HEK293T (cell line): ENCODE measurements at regions not wholly inside any gene's neighbourhood (a gene's known extent, or its start where the extent isn't known, plus 50 kb on each side); places are given as distances from the start of the nearest gene placed in this dataset.
"Not testable (repeated sequence)": the region's sequence is repeated elsewhere in the genome, so short reads cannot be mapped to it uniquely, and the experiment has no call there.

Experiments
- BHLHE40 ChIP-seq: fragments of 450-650 bp; IDR thresholded peaks from 2 replicates; pipeline ENCODE4 v1.6.1; 2016; ENCODE audit warnings: mild to moderate bottlenecking, moderate library complexity, borderline replicate concordance
- FOXA1 ChIP-seq: fragments of 450-650 bp; IDR thresholded peaks from 2 replicates; pipeline ENCODE4 v1.6.1; 2016; ENCODE audit warnings: mild to moderate bottlenecking
- FOXK2 ChIP-seq: fragments of 450-650 bp; IDR thresholded peaks from 2 replicates; pipeline ENCODE4 v1.6.1; 2016; ENCODE audit warnings: mild to moderate bottlenecking
- HDGF ChIP-seq: fragments of 450-650 bp; IDR thresholded peaks from 2 replicates; pipeline ENCODE4 v1.6.1; 2017; ENCODE audit warnings: antibody characterized with exemption, borderline replicate concordance
- L3MBTL2 ChIP-seq: fragments of 450-650 bp; conservative IDR thresholded peaks from 2 replicates; pipeline ENCODE4 v1.6.1; 2016; ENCODE audit warnings: mild to moderate bottlenecking
- SP1 ChIP-seq: fragments of 450-650 bp; IDR thresholded peaks from 2 replicates; pipeline ENCODE4 v1.6.1; 2017
- TARDBP ChIP-seq: fragments of 450-650 bp; IDR thresholded peaks from 2 replicates; pipeline ENCODE4 v1.6.1; 2016

DNA sequence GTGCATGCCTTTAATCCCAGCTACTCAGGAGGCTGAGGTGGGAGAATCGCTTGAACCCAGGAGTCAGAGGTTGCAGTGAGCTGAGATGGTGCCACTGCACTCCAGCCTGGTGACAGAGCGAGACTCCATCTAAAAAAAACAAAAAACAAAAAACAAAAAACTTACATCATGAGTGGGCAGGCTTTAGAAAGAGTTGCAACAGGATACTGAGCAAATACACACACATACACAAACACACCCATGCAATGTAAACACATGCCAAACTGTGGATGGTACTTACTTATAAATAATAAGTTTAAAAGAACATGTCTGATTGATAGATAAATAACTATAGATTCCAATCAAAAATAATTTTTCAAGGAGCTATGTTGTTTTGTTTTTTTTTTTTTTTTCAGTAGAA is 481.7 kb upstream of the MARCKS start:
- not testable (repeated sequence) for TF ChIP-seq HDGF, BHLHE40, SP1, L3MBTL2, TARDBP, FOXA1, FOXK2
